Muscle of arm (tissue), 1 donor: ENCODE measurements at regions not wholly inside any gene's neighbourhood (a gene's known extent, or its start where the extent isn't known, plus 50 kb on each side); places are given as distances from the start of the nearest gene placed in this dataset.
"Not testable (repeated sequence)": the region's sequence is repeated elsewhere in the genome, so short reads cannot be mapped to it uniquely, and the experiment has no call there.

Experiments used
- DNase-seq: peaks from one replicate; pipeline ENCODE4 v3.0.0-alpha.2; 2013

- DNase-seq = peak; percentile 51
Measured at GRCh38 chr6:17012421-17013225, 89.2 kb upstream of the STMND1 start.

- no peak for DNase-seq
Measured at GRCh38 chr6:17011985-17012384, 89.9 kb upstream of the STMND1 start.

- DNase-seq = no peak
Measured at GRCh38 chr6:17007749-17008148, 94.1 kb upstream of the STMND1 start.

GRCh38 chr6:17006543-17006942 is 95.3 kb upstream of the STMND1 start:
- DNase-seq = no peak

DNA sequence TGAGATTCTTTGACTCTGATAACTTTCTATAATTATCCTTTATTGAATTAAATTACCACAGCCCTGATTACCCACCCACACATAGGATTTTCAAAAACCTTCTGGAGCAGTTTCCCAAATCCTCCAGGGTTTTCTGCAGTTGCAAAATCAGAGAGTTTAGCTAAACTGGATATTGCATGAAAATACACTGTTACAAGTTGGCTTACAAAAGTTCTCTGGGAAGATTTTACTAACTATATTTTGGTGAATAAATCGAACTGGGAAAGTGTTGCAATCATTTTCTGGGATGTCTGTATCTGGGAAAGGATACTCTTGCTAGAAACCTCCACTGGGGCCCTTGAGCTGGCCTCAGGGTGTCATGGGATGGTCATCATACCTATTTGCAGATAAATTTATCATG is 97.6 kb upstream of the STMND1 start:
- DNase-seq = no peak

DNA sequence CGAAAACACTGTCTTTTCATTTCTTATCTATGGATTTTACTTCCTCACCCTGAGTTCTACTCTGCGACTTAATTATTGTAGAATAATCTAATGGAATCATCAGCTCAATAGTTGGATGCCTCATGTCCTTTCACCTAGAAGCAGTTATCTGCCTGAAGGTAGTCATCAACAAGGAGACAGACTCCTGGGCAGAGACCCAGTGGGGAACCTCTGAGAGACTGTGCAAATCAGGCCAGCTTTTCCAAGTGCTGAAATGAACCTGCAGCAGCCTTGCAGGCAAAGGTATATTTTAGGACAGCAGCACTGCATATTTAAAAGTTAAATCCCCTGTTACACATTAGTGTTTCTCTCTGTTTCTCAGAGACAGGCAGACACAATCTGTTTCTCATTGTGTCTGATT is 99.7 kb upstream of the STMND1 start:
- DNase-seq = no peak

DNA sequence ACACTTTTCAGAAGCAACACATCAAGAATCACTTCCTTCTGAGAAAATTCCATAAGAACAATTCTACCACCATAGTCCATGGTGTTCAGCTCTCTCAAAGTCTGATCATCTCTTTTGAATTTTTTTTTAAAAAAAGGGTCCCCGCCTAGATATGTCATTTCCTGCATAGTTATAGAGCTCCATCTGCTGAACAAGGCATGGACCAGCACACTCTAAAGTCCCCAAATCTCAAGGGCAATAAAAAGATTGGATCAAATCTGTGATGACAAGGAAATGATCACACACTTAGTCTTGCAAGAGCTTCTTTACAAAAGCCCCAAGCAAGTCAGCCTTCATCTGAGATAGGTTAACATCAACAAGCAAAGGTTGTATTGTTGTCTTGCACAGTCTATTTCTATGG is 100.7 kb upstream of the STMND1 start:
- no peak for DNase-seq

DNA sequence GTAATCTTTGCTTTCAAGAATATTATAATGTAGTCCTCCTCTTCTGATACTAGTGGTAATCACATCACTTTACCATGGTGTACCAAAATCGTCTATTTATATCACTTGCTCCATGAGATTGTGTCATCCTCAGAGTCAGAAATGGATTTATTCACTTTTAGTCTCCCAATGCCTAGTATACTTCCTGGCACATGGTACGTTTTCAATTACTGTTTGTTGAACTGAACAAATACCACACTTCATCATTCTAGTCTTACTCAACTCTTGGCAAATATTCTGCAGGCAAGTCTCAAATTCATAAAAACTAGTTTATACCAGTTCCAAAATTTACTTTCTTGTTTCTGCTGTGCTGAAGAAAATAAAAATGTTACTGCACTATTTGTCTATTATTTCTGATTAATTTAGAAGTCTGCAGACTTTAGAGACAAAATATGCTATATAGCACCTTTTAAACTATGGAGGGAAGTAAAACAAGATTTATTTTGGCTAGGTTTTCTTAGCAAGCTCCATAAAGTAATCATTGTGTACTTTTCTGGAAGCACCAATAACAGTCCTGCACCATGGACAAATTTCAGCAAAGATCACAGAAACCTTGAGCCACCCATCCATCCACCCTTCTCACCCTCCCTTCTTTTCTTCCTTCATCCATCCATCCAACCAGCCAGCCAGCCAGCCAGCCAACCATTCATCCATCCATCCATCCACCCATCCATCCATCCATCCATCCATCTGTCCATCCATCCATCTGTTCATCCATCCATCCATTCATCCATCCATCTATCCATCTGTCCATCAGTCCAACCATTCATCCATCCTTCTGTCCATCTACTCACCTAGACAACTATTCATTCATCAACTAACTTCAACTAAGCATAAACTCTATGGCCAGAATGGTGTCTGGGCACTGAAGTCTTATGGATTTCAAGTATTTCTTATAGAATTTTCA is 102.1 kb upstream of the STMND1 start:
- DNase-seq = no peak

DNA sequence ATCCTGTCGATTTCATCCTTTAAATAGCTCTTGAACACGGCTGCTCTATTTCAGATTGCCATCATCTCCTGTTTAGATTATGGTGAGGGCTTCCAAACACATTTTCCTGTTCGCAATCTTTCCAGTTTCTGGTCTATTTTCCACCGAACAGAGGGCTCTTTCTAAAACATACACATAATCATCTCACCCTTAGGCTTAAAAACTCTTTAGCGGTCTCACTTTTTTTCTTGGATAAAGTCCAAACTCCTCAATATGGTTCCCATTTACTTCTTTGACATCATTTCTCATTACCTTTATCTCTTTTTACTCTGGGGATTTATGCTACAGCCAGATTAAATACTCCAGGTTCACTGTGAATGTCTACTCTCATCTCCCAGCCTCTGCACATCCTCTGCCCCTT is 103.4 kb upstream of the STMND1 start:
- no peak for DNase-seq

DNA sequence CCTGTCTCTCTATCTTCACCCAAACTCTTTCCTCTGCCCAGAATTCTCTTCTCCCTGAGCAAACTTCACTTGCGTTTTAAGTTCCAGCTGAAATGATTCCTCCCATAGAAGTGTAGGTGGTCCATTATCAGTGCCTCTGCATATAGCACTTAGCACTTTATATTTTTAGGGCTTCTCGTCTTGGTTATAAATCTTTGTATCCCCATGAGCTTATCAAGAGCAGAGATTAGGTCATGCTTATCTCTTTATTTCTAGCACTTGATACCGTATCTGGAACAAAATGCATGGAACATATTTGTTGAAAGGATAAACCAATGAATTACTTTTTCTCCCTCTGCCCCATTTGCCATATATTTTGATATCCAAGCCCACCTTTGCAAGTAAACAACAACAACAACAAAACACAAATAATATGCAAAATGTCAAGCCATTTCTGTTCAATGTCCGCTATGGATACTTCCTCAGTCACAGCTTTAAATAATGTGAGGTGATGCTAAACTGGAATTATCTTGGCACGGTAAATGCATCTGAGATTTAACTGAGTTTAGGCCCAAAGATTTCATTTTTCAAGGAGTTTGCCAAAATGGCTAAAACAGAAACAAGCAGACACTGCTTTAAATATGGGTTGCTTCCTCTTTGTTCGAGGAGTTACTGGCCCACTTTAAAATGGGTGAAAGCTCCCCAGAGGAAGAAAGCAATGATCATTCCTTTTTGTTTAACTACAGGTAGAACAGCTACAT is 106.2 kb upstream of the STMND1 start:
- DNase-seq = no peak

DNA sequence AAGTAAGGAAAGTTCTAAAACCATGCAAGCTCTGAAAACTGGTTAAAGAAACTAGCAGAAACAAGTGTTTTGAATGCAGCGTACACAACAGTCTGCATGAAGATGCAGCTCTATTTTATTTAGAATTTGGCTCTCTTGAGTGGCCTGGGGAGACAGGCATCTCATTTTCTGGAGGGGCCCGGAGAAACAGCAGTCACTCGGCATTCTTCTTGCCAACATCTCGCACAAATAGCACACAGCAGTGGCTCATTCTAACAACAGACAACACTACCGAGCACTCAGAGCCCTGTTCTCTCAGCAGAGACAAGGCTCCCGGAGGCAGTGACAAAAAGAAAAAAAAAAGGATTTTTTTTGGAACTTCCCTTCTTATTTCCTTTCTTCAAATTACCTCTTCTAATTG is 108.5 kb upstream of the STMND1 start:
- no peak for DNase-seq

- no peak for DNase-seq
Measured at GRCh38 chr6:16991981-16992629, 109.7 kb upstream of the STMND1 start.

GRCh38 chr6:16989976-16990375 is 111.9 kb upstream of the STMND1 start:
- not testable (repeated sequence) for DNase-seq

DNA sequence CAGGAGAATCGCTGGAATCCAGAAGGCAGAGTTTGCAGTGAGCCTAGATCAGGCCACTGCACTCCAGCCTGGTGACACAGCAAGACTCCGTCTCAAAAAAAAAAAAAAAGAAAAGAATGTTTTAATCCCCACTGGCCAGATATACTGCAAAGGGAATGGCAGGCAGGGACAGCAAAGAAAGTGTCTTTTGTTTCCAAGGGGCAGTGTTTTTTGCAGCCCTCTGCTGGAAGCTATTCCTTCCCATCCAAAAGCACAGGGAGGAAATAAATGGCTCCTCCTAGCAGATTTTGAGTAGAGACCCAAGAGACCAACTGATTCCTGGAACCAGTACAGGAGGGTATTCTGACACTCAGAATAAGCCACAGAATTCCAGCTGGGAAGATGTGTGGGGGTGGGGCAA is 112.5 kb upstream of the STMND1 start:
- no peak for DNase-seq

DNA sequence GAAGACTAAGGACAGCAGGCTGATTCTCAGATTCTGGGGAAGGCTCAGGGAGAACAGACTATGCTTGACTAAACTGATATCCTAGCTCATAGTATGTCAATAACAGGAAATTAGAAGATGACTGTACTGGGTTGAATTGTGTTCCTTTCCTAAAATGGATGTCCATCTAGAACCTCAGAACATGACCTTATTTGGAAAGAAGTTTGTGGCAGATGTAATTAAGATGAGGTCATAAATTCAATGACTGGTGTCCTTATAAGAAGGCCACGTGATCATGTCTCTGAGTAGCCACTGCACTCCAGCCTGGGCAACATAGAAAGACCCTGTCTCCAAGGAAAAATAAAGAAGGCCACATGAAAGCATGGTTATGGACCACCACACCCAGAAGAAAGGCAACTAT is 113.9 kb upstream of the STMND1 start:
- no peak for DNase-seq

- no peak for DNase-seq
Measured at GRCh38 chr6:16985513-16986284, 116.2 kb upstream of the STMND1 start.

- DNase-seq = peak; percentile 79
Measured at GRCh38 chr6:16982807-16983206, 119.0 kb upstream of the STMND1 start.

GRCh38 chr6:16979677-16980370 is 122.0 kb upstream of the STMND1 start:
- no peak for DNase-seq

GRCh38 chr6:16978686-16979085 is 123.2 kb upstream of the STMND1 start:
- DNase-seq = no peak
